ENCODE measurements at regions not wholly inside any gene's neighbourhood (a gene's known extent, or its start where the extent isn't known, plus 50 kb on each side); places are given as distances from the start of the nearest gene placed in this dataset.

- no peak for DNase-seq (ENCODE audit: low read depth)
These were observed 56.1 kb upstream of the GATA6 start for GRCh38 chr18:22113144-22113844.

DNA sequence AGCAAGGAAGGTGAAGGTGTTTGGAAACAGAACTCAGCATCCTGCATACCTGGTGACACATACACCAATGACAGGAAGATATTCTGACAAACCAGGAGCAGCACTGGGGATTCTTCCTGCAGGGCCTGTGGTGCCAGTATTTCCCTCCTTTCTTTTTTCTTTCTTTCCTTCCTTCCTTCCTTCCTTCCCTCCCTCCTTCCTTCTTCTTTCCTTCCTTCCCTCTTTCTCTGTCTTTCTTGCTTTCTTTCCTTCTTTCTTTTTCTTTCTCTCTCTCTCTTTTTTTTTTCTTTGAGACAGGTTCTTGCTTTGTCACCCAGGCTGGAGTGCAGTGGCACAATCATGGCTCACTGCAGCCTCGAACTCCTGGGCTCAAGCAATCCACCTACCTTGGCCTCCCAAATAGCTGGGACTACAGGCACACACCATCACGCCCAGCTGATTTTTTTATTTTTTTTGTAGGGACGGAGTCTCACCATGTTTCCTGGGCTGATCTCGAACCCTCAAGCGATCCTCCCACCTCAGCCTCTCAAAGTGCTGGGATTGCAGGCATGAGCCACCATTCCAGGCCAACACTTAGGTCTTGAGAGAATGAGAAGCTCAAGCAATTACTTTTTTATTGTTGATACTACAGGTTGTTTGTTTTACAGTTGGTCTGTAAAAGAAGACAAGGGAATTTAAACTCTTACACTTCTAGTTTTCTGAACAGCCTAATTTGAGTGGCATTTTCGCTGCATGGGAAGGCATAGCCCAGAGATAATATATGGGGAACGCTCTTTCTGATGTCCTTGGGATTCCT, 54.7 kb upstream of the GATA6 start:
- no peak for DNase-seq (ENCODE audit: low read depth)

DNA sequence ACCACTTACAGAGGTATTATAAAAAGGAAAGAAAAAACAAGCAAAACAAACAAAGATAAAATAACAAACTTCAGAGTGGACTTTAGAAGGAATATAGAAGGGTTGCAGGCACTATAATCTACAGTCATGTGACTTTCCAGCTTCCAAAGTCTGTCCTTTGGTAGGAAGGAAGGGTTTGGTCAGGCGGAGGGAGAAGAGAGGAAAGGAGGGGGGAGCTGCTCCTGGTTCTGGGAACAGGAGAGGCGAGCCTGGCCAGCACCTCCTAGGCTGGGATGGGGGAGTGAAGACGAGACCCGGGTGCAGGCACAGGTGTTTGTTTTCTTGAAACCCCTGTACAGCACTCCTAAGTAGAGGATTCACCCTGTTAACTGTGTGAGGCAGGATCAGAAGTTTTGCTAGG, 53.8 kb upstream of the GATA6 start:
- DNase-seq (ENCODE audit: low read depth): no peak
